HCT116 (cell line): ENCODE measurements at regions not wholly inside any gene's neighbourhood (a gene's known extent, or its start where the extent isn't known, plus 50 kb on each side); places are given as distances from the start of the nearest gene placed in this dataset.

Experiments
- EZH2 ChIP-seq: fragments of 200-600 bp; sonication (generic); IDR thresholded peaks from 2 replicates; pipeline ENCODE4 v1.6.1; 2017; ENCODE audit warnings: antibody characterized with exemption, mixed run types
- POLR2A ChIP-seq: IDR thresholded peaks from 2 replicates; pipeline ENCODE4 v1.7.0; 2011; ENCODE audit warnings: borderline replicate concordance; ENCODE audit not compliant: insufficient read depth, insufficient read length; ENCODE audit errors: extremely low read depth
- POLR2AphosphoS5 ChIP-seq: IDR thresholded peaks from 2 replicates; pipeline ENCODE4 v1.6.1; 2011; ENCODE audit warnings: mild to moderate bottlenecking, low read depth, low read length, moderate library complexity
- SIN3A ChIP-seq: IDR thresholded peaks from 2 replicates; pipeline ENCODE4 v1.6.1; 2012; ENCODE audit warnings: low read depth
- SP1 ChIP-seq: IDR thresholded peaks from 2 replicates; pipeline ENCODE4 v1.6.1; 2012; ENCODE audit warnings: low read depth
- TCF7L2 ChIP-seq: IDR thresholded peaks from 2 replicates; pipeline ENCODE4 v1.7.0; 2011; ENCODE audit warnings: borderline replicate concordance, inconsistent platforms; ENCODE audit not compliant: insufficient read depth, insufficient read length; ENCODE audit errors: extremely low read depth
- ZNF274 ChIP-seq: fragments of 200-500 bp; sonication (Bioruptor generic); IDR thresholded peaks from 2 replicates; pipeline ENCODE4 v1.6.1; 2014; ENCODE audit warnings: mild to moderate bottlenecking, low read depth, low read length, inconsistent platforms
- TF ChIP-seq, protein P1 (sequence below), 3 experiments: fragments of 200-600 bp in 1 of 3; sonication (generic) in 1 of 3; IDR thresholded peaks in 2 of 3; conservative IDR thresholded peaks in 1 of 3; 2 replicates each; pipeline ENCODE4 v1.5.1; 2012 to 2017; ENCODE audit warnings: low read depth in 2 of 3, low read length in 2 of 3, antibody characterized with exemption in 1 of 3, borderline replicate concordance in 1 of 3, control low read depth in 1 of 3, mild to moderate bottlenecking in 1 of 3, mixed read lengths in 1 of 3, mixed run types in 1 of 3, moderate library complexity in 1 of 3; ENCODE audit not compliant: insufficient read depth in 1 of 3
- TF ChIP-seq, protein P2 (sequence below): IDR thresholded peaks from 2 replicates; pipeline ENCODE4 v1.6.1; 2011; ENCODE audit warnings: mild to moderate bottlenecking, low read length, moderate library complexity; ENCODE audit not compliant: insufficient replicate concordance; ENCODE audit errors: extremely low read depth

GRCh38 chr5:17808566-17808965 lies 174.3 kb downstream of the TAF11L14 start:
- no peak for TF ChIP-seq SIN3A
- TF ChIP-seq, protein P1, sequence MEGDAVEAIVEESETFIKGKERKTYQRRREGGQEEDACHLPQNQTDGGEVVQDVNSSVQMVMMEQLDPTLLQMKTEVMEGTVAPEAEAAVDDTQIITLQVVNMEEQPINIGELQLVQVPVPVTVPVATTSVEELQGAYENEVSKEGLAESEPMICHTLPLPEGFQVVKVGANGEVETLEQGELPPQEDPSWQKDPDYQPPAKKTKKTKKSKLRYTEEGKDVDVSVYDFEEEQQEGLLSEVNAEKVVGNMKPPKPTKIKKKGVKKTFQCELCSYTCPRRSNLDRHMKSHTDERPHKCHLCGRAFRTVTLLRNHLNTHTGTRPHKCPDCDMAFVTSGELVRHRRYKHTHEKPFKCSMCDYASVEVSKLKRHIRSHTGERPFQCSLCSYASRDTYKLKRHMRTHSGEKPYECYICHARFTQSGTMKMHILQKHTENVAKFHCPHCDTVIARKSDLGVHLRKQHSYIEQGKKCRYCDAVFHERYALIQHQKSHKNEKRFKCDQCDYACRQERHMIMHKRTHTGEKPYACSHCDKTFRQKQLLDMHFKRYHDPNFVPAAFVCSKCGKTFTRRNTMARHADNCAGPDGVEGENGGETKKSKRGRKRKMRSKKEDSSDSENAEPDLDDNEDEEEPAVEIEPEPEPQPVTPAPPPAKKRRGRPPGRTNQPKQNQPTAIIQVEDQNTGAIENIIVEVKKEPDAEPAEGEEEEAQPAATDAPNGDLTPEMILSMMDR (IDR thresholded peaks at IDR 0.05 in 2 of 3, conservative IDR thresholded peaks at IDR 0.05 in 1 of 3; ENCODE audit: borderline replicate concordance in 1 of 3, insufficient read depth in 1 of 3, low read depth in 2 of 3, low read length in 2 of 3): no peak
- TF ChIP-seq SP1: no peak
- TF ChIP-seq POLR2AphosphoS5: no peak
- TF ChIP-seq POLR2A: no peak
- TF ChIP-seq, protein P2, sequence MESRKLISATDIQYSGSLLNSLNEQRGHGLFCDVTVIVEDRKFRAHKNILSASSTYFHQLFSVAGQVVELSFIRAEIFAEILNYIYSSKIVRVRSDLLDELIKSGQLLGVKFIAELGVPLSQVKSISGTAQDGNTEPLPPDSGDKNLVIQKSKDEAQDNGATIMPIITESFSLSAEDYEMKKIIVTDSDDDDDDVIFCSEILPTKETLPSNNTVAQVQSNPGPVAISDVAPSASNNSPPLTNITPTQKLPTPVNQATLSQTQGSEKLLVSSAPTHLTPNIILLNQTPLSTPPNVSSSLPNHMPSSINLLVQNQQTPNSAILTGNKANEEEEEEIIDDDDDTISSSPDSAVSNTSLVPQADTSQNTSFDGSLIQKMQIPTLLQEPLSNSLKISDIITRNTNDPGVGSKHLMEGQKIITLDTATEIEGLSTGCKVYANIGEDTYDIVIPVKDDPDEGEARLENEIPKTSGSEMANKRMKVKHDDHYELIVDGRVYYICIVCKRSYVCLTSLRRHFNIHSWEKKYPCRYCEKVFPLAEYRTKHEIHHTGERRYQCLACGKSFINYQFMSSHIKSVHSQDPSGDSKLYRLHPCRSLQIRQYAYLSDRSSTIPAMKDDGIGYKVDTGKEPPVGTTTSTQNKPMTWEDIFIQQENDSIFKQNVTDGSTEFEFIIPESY: no peak
- TF ChIP-seq TCF7L2: no peak
- TF ChIP-seq EZH2: no peak
- no peak for TF ChIP-seq ZNF274
